ENCODE measurements at regions not wholly inside any gene's neighbourhood (a gene's known extent, or its start where the extent isn't known, plus 50 kb on each side); places are given as distances from the start of the nearest gene placed in this dataset.
"Not testable (repeated sequence)": the region's sequence is repeated elsewhere in the genome, so short reads cannot be mapped to it uniquely, and the experiment has no call there.

- not testable (repeated sequence) for TF ChIP-seq EZH2 (IDR thresholded peaks at IDR 0.05; ENCODE audit: borderline replicate concordance, insufficient read depth, low read length, poor library complexity, severe bottlenecking); CTCF (IDR thresholded peaks at IDR 0.05; ENCODE audit: poor library complexity, severe bottlenecking)
These were observed 289.3 kb downstream of the LIPI start for GRCh38 chr21:13921455-13921854.

All from neural cell (in vitro differentiated cells).